Activated CD8-positive, alpha-beta T cell treated with anti-CD3 and anti-CD28 coated beads, Interleukin-2, amount 10 ng/mL, durations not matched to agents 7 days and 5 days (primary cell): ENCODE measurements at regions not wholly inside any gene's neighbourhood (a gene's known extent, or its start where the extent isn't known, plus 50 kb on each side); places are given as distances from the start of the nearest gene placed in this dataset.

Source experiments
- ATAC-seq: fragments of 150-1000 bp; cut with Tn5 transposase; one replicate; pipeline ENCODE4 v1.10.0; 2021; ENCODE audit warnings: moderate library complexity
- CTCF ChIA-PET: fragments of 350-600 bp; sonication (Branson Sonifier 250); formaldehyde crosslinking; loops from one replicate; lab custom pipeline; 2021; ENCODE audit warnings: antibody characterized with exemption; lab: Charles Lee
- POLR2A ChIA-PET: fragments of 350-600 bp; sonication (Branson Sonifier 250); formaldehyde crosslinking; loops from one replicate; lab custom pipeline; 2021; ENCODE audit warnings: antibody characterized with exemption; lab: Charles Lee
- DNase-seq: peaks from one replicate; pipeline ENCODE4 v3.0.0-alpha.2; 2020
- H3K27ac Mint-ChIP-seq: one replicate; pipeline ENCODE4 v1.8.0; 2021; ENCODE audit warnings: mild to moderate bottlenecking, mixed read lengths
- H3K27me3 Mint-ChIP-seq: one replicate; pipeline ENCODE4 v1.8.0; 2021; ENCODE audit warnings: low read depth, mixed read lengths
- H3K36me3 Mint-ChIP-seq: one replicate; pipeline ENCODE4 v1.8.0; 2021; ENCODE audit warnings: low read depth, mixed read lengths
- H3K4me1 Mint-ChIP-seq: one replicate; pipeline ENCODE4 v1.8.0; 2021; ENCODE audit warnings: low read depth, mixed read lengths
- H3K4me3 Mint-ChIP-seq: one replicate; pipeline ENCODE4 v1.8.0; 2021; ENCODE audit warnings: mild to moderate bottlenecking, mixed read lengths
- H3K9me3 Mint-ChIP-seq: one replicate; pipeline ENCODE4 v1.8.0; 2022; ENCODE audit warnings: mixed read lengths; ENCODE audit not compliant: insufficient read depth

DNA sequence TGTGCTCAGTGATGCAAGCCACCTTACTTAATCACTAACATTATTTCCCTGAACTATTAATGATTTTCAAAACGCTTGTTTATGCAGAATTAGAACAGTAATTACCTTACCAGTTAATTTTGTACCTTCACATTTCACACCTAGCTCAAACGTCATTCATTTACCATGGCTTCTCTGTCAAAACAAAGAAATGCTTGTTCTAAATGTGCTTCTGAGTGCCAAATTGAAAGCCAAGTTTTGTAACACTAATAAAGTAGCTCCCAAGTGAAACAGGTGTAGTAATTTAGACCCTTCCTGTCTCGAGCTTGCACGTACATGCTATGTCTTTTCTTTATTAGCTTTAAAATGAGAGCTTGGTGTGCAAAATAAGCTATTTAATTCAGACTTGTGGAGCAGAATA lies 533.7 kb upstream of the PKN2 start:
- ATAC-seq: no peak
- Mint-ChIP-seq H3K36me3 (no peaks in the 10 kb centered on the region), H3K4me3 (no peak overlapping the region), H3K9me3 (no peaks in the 10 kb centered on the region), H3K27me3 (no peaks in the 10 kb centered on the region), H3K27ac (no peak overlapping the region), H3K4me1 (no peaks in the 10 kb centered on the region)
- CTCF ChIA-PET: interaction anchor here (1.1 kb wide), 1 partner anchor 30 kb away, joined by 4 read pairs; no protein-coding TSS in a partner anchor
- no peak for DNase-seq
- POLR2A ChIA-PET: no interaction called here

DNA sequence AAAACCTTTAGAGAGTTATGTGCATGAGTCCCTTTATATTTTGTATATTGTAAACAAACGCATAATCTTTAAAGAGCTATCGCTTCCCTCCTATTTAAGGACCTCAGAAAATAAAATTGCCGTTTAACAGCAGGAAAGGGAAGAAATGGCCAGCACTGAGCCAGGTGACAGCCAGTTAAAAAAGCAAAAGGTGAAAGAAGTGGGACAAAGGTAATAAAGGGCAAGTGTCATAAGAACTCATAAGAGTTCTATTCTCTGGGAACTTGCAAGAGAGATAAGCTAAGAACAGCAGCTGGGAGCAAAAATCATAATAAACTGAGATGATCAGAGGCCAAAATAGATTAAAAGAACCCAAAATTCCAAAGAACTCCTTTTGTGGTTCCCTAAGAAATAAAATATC lies 520.9 kb upstream of the PKN2 start:
- POLR2A ChIA-PET: no interaction called here
- ATAC-seq: no peak

DNA sequence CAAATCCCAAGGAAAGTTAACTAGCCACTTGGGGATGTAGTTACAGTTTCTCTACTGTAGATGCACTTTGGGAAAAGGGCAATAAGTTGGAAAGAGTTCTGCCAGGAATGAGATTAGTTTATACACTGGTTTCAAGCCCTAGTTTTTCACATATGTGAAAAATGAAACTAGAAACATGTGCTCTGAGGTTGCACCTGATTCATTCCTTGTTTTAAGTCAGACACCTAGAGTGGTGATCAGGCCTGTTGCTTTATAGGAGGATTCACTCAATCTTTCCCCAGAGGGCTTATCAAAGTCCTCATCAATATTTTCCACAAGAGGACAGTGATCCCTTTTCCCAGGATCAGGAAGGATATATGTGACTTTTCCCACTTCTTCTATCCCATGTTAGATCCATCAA lies 515.9 kb upstream of the PKN2 start:
- no peak for ATAC-seq
- H3K36me3 Mint-ChIP-seq: no peaks in the 10 kb centered on the region
- DNase-seq: no peak
- ChIA-PET POLR2A (no interaction called here), CTCF (interaction anchor here (0.9 to 1.6 kb wide), 2 partner anchors 13 to 16 kb away, joined by 3 to 4 read pairs; no protein-coding TSS in a partner anchor)
- no peak overlapping the region for H3K4me3 Mint-ChIP-seq
- H3K27ac Mint-ChIP-seq: no peak overlapping the region
- no peaks in the 10 kb centered on the region for H3K9me3 Mint-ChIP-seq
- H3K27me3 Mint-ChIP-seq: peaks cover 7% of the 10 kb centered on the region
- no peaks in the 10 kb centered on the region for H3K4me1 Mint-ChIP-seq

More for the DNA sequence above, 520.9 kb upstream of the PKN2 start:
- Mint-ChIP-seq H3K27ac (no peak overlapping the region), H3K27me3 (peaks cover 5% of the 10 kb centered on the region), H3K36me3 (no peaks in the 10 kb centered on the region), H3K4me3 (no peak overlapping the region), H3K9me3 (no peaks in the 10 kb centered on the region), H3K4me1 (no peaks in the 10 kb centered on the region)
- DNase-seq: no peak
- CTCF ChIA-PET: interaction anchor here (1.4 kb wide), 1 partner anchor 18 kb away, joined by 4 read pairs; no protein-coding TSS in a partner anchor

DNA sequence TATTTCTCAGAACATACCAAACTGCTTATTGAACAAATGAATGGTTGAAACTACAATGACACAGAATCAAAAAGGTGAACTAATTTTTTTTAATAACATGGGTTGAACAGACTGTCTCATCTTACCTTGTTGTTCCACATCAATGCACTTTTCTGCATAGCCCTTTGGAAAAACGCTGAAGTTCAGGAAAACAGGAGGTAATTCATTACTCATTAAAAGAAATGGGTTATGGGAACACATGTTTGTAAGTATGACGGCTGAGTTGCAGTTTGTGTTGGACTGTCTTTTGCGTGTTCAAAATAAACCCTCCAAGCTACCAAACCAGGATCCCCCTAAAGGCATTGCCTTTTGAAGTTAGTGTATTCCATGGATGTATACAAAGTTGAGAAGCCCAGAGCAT lies 514.9 kb upstream of the PKN2 start:
- CTCF ChIA-PET: interaction anchor here (1.9 kb wide), 1 partner anchor 11 kb away, joined by 10 read pairs; no protein-coding TSS in a partner anchor
- Mint-ChIP-seq H3K36me3 (no peaks in the 10 kb centered on the region), H3K4me3 (no peak overlapping the region), H3K27ac (no peak overlapping the region), H3K4me1 (no peaks in the 10 kb centered on the region), H3K27me3 (peaks cover 4% of the 10 kb centered on the region), H3K9me3 (no peaks in the 10 kb centered on the region)
- ATAC-seq (no peak), DNase-seq (no peak)
- POLR2A ChIA-PET: no interaction called here

DNA sequence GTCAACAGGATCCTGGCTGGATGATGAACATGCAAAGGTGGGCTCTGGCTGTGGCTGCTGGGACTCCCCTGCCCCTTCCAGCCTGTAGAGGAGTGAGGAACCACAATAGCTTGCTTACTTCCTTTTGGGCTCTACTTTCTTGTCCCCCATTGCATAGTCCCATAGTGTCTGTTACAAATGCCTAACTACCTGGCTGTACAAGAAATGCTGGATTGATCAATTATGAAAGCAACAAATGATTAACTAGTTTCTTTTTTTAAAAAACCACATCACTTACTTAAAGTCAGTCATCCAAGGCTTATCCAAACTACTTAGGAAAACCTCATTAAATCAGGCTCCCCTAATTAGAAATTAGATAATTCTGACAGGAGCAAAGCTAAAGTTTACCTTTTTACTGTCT lies 514.1 kb upstream of the PKN2 start:
- peaks cover 4% of the 10 kb centered on the region for H3K27me3 Mint-ChIP-seq
- CTCF ChIA-PET: interaction anchor here (1.9 kb wide), 1 partner anchor 11 kb away, joined by 10 read pairs; no protein-coding TSS in a partner anchor
- no peaks in the 10 kb centered on the region for H3K9me3 Mint-ChIP-seq
- DNase-seq: no peak
- H3K4me1 Mint-ChIP-seq: no peaks in the 10 kb centered on the region
- H3K4me3 Mint-ChIP-seq: no peak overlapping the region
- POLR2A ChIA-PET: no interaction called here
- H3K27ac Mint-ChIP-seq: no peak overlapping the region
- ATAC-seq: no peak
- H3K36me3 Mint-ChIP-seq: no peaks in the 10 kb centered on the region

DNA sequence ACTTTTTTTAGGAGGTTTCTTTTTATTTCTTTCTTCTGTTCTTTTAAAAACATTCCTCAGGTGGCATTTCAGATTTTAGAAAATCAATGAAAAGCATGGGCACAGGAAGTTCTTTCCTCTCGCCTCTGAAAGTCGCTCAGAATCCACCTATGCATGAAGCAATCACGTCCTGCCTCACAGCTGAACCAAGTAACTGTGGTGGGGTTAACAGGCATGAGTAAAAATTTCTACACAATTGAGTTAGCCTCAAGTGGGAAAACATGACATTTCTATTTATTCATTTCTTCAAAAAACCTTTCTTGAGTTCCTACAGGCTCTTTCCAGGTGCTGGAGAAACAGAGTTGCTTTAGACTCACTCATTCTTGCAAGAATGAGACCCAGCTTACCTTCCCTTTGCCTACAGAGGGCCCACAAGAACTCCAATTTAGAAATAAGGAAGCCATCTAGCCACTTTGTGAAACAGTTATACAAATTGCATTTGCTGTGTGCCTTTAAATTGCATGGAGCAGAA lies 508.9 kb upstream of the PKN2 start:
- CTCF ChIA-PET: no interaction called here
- ATAC-seq: no peak
- DNase-seq: no peak
- H3K9me3 Mint-ChIP-seq: no peaks in the 10 kb centered on the region
- H3K27ac Mint-ChIP-seq: no peak overlapping the region
- no peak overlapping the region for H3K4me3 Mint-ChIP-seq
- no peaks in the 10 kb centered on the region for H3K4me1 Mint-ChIP-seq
- POLR2A ChIA-PET: no interaction called here
- no peaks in the 10 kb centered on the region for H3K36me3 Mint-ChIP-seq
- peaks cover 4% of the 10 kb centered on the region for H3K27me3 Mint-ChIP-seq

DNA sequence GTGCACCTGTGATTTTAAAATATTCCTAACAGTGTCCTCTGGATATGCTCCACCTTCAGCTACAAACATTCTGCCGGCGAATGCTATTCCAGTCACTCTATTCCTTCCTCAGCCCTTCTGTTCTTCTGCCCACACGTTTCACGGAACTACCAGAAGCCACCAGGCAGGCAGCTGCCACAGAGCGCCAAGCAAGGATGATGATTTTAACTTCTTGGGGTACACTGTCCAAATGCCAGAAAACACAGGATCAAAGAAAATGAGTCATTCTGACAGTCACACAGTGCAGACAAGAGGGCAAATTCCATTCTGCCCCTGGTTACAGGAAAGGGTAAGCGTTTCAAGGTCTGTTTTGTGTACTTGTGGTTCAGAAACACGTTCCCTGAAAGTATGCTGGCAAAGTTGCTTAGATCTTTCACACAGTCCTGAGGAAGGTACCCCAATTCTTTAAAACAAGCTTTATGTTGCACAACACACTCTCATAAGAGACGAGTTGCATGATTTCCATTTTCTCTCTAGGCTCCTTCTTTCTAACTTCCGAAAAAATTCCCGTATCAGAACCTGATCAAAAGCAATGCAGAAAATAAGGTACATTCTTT lies 508.3 kb upstream of the PKN2 start:
- ATAC-seq: no peak
- Mint-ChIP-seq H3K27me3 (peaks cover 4% of the 10 kb centered on the region), H3K4me1 (no peaks in the 10 kb centered on the region), H3K9me3 (no peaks in the 10 kb centered on the region), H3K36me3 (no peaks in the 10 kb centered on the region), H3K27ac (no peak overlapping the region), H3K4me3 (no peak overlapping the region)
- no peak for DNase-seq
- POLR2A ChIA-PET: no interaction called here
- CTCF ChIA-PET: no interaction called here

DNA sequence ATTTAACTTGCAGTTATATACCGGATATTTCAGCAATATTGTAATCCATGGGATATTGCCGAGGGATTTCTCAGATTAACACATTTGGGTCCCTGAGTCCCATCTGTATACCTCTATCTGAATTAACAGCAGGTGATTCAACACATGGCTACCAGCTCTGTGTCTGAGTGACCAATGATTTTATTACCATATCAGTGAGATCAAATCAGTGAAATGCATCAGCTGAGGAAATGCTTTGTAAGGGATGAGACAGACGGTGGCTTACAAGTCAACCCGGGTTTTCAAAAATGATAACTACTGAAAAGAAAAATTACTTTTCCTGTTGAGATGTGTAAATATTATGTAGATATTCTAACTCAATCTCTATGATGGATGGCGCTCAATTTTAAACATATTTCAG lies 504.1 kb upstream of the PKN2 start:
- Mint-ChIP-seq H3K27me3 (peaks cover 2% of the 10 kb centered on the region), H3K27ac (no peak overlapping the region), H3K4me1 (no peaks in the 10 kb centered on the region), H3K9me3 (no peaks in the 10 kb centered on the region), H3K4me3 (no peak overlapping the region), H3K36me3 (no peaks in the 10 kb centered on the region)
- DNase-seq (no peak), ATAC-seq (no peak)
- ChIA-PET POLR2A (no interaction called here), CTCF (interaction anchor here (1.0 to 2.0 kb wide), 8 partner anchors 10 to 417 kb away, joined by 3 to 11 read pairs (median 6); no protein-coding TSS in a partner anchor)

DNA sequence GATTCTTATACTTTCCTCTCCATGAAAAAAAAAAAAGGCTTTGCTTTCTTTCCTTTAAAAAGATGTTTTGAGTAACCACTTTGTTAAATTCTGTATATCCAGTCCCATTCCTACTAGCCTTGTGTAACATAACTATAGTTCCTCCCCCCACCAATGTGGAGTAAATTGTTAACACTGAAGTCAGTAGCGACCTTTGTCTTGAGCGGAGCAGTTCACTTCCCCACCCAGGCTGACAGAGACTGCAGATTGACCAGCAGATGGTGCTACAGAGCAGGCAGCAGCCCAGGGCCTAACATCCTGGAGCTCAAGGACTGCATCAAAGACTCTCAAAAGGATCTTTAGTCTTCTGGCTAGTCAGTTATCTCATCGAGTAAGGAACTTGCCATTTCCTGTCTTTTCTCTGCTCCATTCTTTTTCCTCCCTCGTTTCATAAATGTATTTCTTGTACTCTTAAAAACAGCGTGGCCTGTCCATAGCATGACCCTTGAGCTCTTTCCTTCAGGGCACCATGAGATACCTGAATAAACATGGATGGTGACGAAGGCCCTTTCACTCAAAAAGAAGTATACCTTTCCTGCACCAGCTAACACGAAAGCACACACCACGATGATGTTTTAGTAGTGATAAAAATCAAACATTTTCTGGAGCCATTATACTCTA lies 503.5 kb upstream of the PKN2 start:
- CTCF ChIA-PET: interaction anchor here (0.6 to 2.0 kb wide), 23 partner anchors 9 to 888 kb away, joined by 3 to 11 read pairs (median 4); no protein-coding TSS in a partner anchor
- Mint-ChIP-seq H3K27ac (no peak overlapping the region), H3K27me3 (peaks cover 2% of the 10 kb centered on the region), H3K4me3 (no peak overlapping the region), H3K36me3 (no peaks in the 10 kb centered on the region), H3K9me3 (no peaks in the 10 kb centered on the region), H3K4me1 (no peaks in the 10 kb centered on the region)
- peak; percentile 87 for ATAC-seq
- peak; percentile 69 for DNase-seq
- POLR2A ChIA-PET: no interaction called here

DNA sequence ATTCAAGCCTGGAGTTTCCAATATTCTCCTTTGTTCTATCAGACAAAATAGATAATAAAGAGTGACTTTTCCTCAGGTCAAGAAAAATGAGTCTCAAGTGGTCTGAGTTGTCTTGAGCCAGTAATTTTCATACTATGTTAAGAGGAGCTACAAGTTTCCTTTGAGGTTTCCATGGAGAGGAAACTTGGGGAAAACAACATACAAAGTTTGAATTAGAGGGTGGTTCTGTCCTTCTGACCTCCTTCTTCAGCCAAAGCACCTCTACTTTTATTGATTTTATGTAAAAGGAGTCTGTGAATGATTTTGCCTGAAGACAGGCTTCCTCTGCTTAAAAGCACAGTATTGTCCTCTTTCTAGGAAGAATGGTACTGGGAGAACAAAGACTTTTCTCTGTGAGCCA lies 497.2 kb upstream of the PKN2 start:
- CTCF ChIA-PET: no interaction called here
- H3K27ac Mint-ChIP-seq: no peak overlapping the region

DNA sequence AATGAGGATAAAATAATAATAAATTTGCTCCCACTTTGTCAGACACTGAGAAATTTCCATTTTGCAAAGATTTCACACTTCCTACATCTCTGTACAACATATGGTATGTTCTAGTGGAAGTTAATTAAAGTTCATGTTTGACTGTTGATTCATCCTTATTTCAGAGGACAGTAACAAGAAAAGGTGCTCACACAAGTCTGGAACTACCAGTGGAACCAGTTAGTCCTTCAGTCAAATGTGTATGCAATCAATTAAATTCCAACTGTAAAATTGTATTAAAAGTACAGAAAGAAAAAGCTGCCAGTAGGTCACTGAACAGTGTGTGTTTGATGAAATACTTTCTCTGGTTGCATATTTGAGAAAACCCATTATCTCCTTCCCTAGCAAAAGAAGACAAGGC lies 496.0 kb upstream of the PKN2 start:
- ChIA-PET POLR2A (no interaction called here), CTCF (no interaction called here)
- no peak for DNase-seq
- Mint-ChIP-seq H3K27me3 (peaks cover 7% of the 10 kb centered on the region), H3K4me1 (peaks cover 7% of the 10 kb centered on the region), H3K9me3 (no peaks in the 10 kb centered on the region), H3K4me3 (no peak overlapping the region), H3K27ac (no peak overlapping the region), H3K36me3 (no peaks in the 10 kb centered on the region)
- no peak for ATAC-seq

More for the DNA sequence above, 497.2 kb upstream of the PKN2 start:
- ATAC-seq: no peak
- Mint-ChIP-seq H3K36me3 (no peaks in the 10 kb centered on the region), H3K4me1 (peaks cover 4% of the 10 kb centered on the region), H3K9me3 (no peaks in the 10 kb centered on the region), H3K27me3 (peaks cover 1% of the 10 kb centered on the region), H3K4me3 (no peak overlapping the region)
- no peak for DNase-seq
- POLR2A ChIA-PET: no interaction called here

DNA sequence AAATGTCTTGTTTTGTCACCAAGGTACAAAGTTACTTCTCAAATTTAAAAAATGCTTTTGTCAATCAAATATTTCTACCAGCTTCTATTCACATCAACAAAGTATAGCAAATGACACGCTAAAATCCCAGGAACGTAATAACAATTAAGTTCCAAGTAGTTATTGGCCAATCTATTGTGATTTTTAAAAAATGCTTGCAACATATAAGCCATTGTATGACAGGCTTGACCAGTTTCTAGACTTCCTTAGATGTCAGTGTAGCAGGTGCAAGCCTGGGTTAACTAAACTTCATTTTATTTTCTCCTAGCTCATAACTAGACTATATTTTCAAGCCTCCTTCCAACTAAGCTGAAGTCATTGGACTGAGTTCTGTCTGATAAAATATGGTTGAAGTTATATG lies 494.5 kb upstream of the PKN2 start:
- ATAC-seq: no peak
- POLR2A ChIA-PET: no interaction called here

More for the DNA sequence above, 494.5 kb upstream of the PKN2 start:
- Mint-ChIP-seq H3K36me3 (no peaks in the 10 kb centered on the region), H3K4me3 (no peak overlapping the region), H3K9me3 (no peaks in the 10 kb centered on the region), H3K4me1 (peaks cover 7% of the 10 kb centered on the region), H3K27ac (no peak overlapping the region), H3K27me3 (peaks cover 7% of the 10 kb centered on the region)
- no peak for DNase-seq
- CTCF ChIA-PET: interaction anchor here (0.8 kb wide), 1 partner anchor 9 kb away, joined by 3 read pairs; no protein-coding TSS in a partner anchor
